Spinal cord (tissue), 9 donors: ENCODE measurements at regions not wholly inside any gene's neighbourhood (a gene's known extent, or its start where the extent isn't known, plus 50 kb on each side); places are given as distances from the start of the nearest gene placed in this dataset.
"Not testable (repeated sequence)": the region's sequence is repeated elsewhere in the genome, so short reads cannot be mapped to it uniquely, and the experiment has no call there.

ENCODE experiments used
- DNase-seq, 6 donors: peaks; one replicate each; pipeline versions ENCODE4 v3.0.0 to v3.0.0-alpha.2; 2013 to 2015; ENCODE audit warnings: low spot score in 6 of 6, low read depth in 4 of 6
- H3K27ac ChIP-seq: one replicate; pipeline ENCODE4 v1.5.1; 2013; ENCODE audit warnings: low read depth, low read length, control low read depth
- H3K27me3 ChIP-seq: one replicate; pipeline ENCODE4 v1.6.1; 2013; ENCODE audit warnings: low read length; ENCODE audit not compliant: control insufficient read depth, insufficient read depth
- H3K36me3 ChIP-seq: one replicate; pipeline ENCODE4 v1.6.1; 2013; ENCODE audit warnings: low read length; ENCODE audit not compliant: control insufficient read depth, insufficient read depth
- H3K4me1 ChIP-seq: one replicate; pipeline ENCODE4 v1.6.1; 2013; ENCODE audit warnings: low read length; ENCODE audit not compliant: control insufficient read depth, insufficient read depth
- H3K4me3 ChIP-seq: one replicate; pipeline ENCODE4 v1.5.1; 2013; ENCODE audit warnings: low read depth, low read length, control low read depth
- H3K9me3 ChIP-seq: one replicate; pipeline ENCODE4 v1.6.1; 2013; ENCODE audit warnings: low read length; ENCODE audit not compliant: control insufficient read depth, insufficient read depth
- WGBS: methylation state at CpG from one replicate; pipeline ENCODE4 v1.1.5; 2013; ENCODE audit warnings: missing lambda C conversion rate; ENCODE audit not compliant: insufficient coverage; 5-methylcytosine and 5-hydroxymethylcytosine counted together
- donor health status: healthy.

DNA sequence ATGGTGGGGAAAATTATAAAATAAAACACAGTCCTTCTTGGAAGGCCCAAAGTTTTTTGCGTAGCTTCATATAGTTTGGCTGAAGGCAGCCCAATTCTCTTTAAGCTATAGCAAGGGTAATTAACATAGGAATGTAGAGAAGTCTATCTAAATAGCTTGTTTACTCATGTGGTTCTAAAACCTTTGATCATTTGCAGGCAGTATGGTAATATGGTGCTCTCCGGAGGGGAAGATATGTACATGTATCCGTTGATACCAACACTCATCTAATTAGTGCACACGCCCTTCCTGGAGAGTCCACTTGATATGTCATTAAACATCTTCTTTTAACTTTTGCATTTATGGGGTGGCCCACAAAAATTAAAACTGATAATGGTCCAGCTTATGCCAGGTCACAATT lies 1207.7 kb upstream of the PABPC4L start:
- H3K4me1 ChIP-seq, H3K9me3 ChIP-seq, H3K27ac ChIP-seq, H3K36me3 ChIP-seq, H3K27me3 ChIP-seq, H3K4me3 ChIP-seq, DNase-seq: not testable (repeated sequence)
- WGBS: no CpG with 5 or more reads among the region's 4 CpGs

- 98% methylated on average over 10 of the region's 12 CpGs for WGBS
- H3K36me3 ChIP-seq: no peaks in the 10 kb centered on the region
Observed at GRCh38 chr4:135408109-135408508, 1206.5 kb upstream of the PABPC4L start.

GRCh38 chr4:135406597-135406996 lies 1205.0 kb upstream of the PABPC4L start:
- 96% methylated on average over 20 of the region's 22 CpGs for WGBS

More at GRCh38 chr4:135408109-135408508, 1206.5 kb upstream of the PABPC4L start:
- peaks cover 2% of the 10 kb centered on the region for H3K9me3 ChIP-seq
- no peaks in the 10 kb centered on the region for H3K4me1 ChIP-seq
- H3K27ac ChIP-seq: no peak overlapping the region
- H3K27me3 ChIP-seq: no peaks in the 10 kb centered on the region
- H3K4me3 ChIP-seq: no peak overlapping the region
- DNase-seq: no peak

GRCh38 chr4:135385830-135386581 lies 1184.4 kb upstream of the PABPC4L start:
- no peak for DNase-seq
- Histone ChIP-seq H3K36me3 (no peaks in the 10 kb centered on the region), H3K9me3 (no peaks in the 10 kb centered on the region), H3K4me3 (no peak overlapping the region), H3K27ac (no peak overlapping the region), H3K4me1 (no peaks in the 10 kb centered on the region), H3K27me3 (no peaks in the 10 kb centered on the region)
- 95% methylated on average over 9 of the region's 10 CpGs for WGBS

More at GRCh38 chr4:135406597-135406996, 1205.0 kb upstream of the PABPC4L start:
- H3K4me3 ChIP-seq, H3K27me3 ChIP-seq, H3K9me3 ChIP-seq, H3K4me1 ChIP-seq, H3K27ac ChIP-seq, DNase-seq, H3K36me3 ChIP-seq: not testable (repeated sequence)

- no CpG with 5 or more reads among the region's 1 CpG for WGBS
- Histone ChIP-seq H3K4me3 (no peak overlapping the region), H3K9me3 (no peaks in the 10 kb centered on the region), H3K27me3 (no peaks in the 10 kb centered on the region), H3K36me3 (no peaks in the 10 kb centered on the region), H3K27ac (no peak overlapping the region), H3K4me1 (no peaks in the 10 kb centered on the region)
- no peak for DNase-seq
Observed at GRCh38 chr4:135383356-135384288, 1182.0 kb upstream of the PABPC4L start.

- Histone ChIP-seq H3K27ac (no peak overlapping the region), H3K4me1 (no peaks in the 10 kb centered on the region), H3K9me3 (no peaks in the 10 kb centered on the region), H3K36me3 (no peaks in the 10 kb centered on the region), H3K4me3 (no peak overlapping the region), H3K27me3 (no peaks in the 10 kb centered on the region)
- DNase-seq: no peak
- WGBS: 86% methylated on average over 3 of the region's 7 CpGs
Observed at GRCh38 chr4:135382280-135382959, 1180.8 kb upstream of the PABPC4L start.

GRCh38 chr4:135372131-135372530 lies 1170.5 kb upstream of the PABPC4L start:
- Histone ChIP-seq H3K4me3 (no peak overlapping the region), H3K27ac (no peak overlapping the region), H3K9me3 (no peaks in the 10 kb centered on the region), H3K27me3 (no peaks in the 10 kb centered on the region), H3K36me3 (no peaks in the 10 kb centered on the region), H3K4me1 (no peaks in the 10 kb centered on the region)
- WGBS: 100% methylated on average over 12 of the region's 13 CpGs
- no peak for DNase-seq

GRCh38 chr4:135371137-135371536 lies 1169.5 kb upstream of the PABPC4L start:
- Histone ChIP-seq H3K27ac (no peak overlapping the region), H3K36me3 (no peaks in the 10 kb centered on the region), H3K9me3 (no peaks in the 10 kb centered on the region), H3K4me1 (no peaks in the 10 kb centered on the region), H3K27me3 (no peaks in the 10 kb centered on the region), H3K4me3 (no peak overlapping the region)
- WGBS: 90% methylated on average over 4 of the region's 4 CpGs
- no peak for DNase-seq

- H3K4me3 ChIP-seq: no peak overlapping the region
- H3K9me3 ChIP-seq: no peaks in the 10 kb centered on the region
- H3K4me1 ChIP-seq: no peaks in the 10 kb centered on the region
- WGBS: 20% methylated on average over 1 of the region's 3 CpGs
- no peaks in the 10 kb centered on the region for H3K36me3 ChIP-seq
- H3K27me3 ChIP-seq: no peaks in the 10 kb centered on the region
- no peak overlapping the region for H3K27ac ChIP-seq
- DNase-seq: peak in 3 of 6 donors; percentile 7 to 17 (median 9)
Observed at GRCh38 chr4:135368831-135369230, 1167.2 kb upstream of the PABPC4L start.
